Breast epithelium (tissue), 4 donors: ENCODE measurements at regions not wholly inside any gene's neighbourhood (a gene's known extent, or its start where the extent isn't known, plus 50 kb on each side); places are given as distances from the start of the nearest gene placed in this dataset.

ENCODE experiments used
- DNase-seq, 2 donors: peaks; one replicate each; pipeline ENCODE4 v3.0.0-alpha.2; 2019; ENCODE audit warnings: low spot score in 2 of 2
- H3K27ac ChIP-seq, 2 donors: fragments of 200-600 bp; sonication (generic) in 1 of 2; one replicate each; pipeline ENCODE4 v1.5.1; 2016 to 2019; ENCODE audit warnings: mild to moderate bottlenecking in 1 of 2
- H3K27me3 ChIP-seq, 2 donors: fragments of 200-600 bp; sonication (generic) in 1 of 2; one replicate each; pipeline versions ENCODE4 v1.5.1 to v1.6.0; 2017 to 2019; ENCODE audit warnings: control low read depth in 1 of 2, mild to moderate bottlenecking in 1 of 2
- H3K36me3 ChIP-seq: fragments of 200-600 bp; one replicate; pipeline ENCODE4 v1.5.1; 2019
- H3K4me1 ChIP-seq, 2 donors: fragments of 200-600 bp; sonication (generic); one replicate each; pipeline ENCODE4 v1.5.1; 2016 to 2019; ENCODE audit warnings: control low read depth in 1 of 2
- H3K4me3 ChIP-seq, 3 donors: fragments of 200-600 bp; sonication (generic); 1 replicate in 2 of 3; 2 replicates in 1 of 3; pipeline ENCODE4 v1.5.1; 2016 to 2019; ENCODE audit warnings: mild to moderate bottlenecking in 3 of 3, moderate library complexity in 2 of 3
- H3K9me3 ChIP-seq, 2 donors: fragments of 200-600 bp; sonication (generic) in 1 of 2; one replicate each; pipeline ENCODE4 v1.5.1; 2016 to 2019; ENCODE audit warnings: control low read depth in 1 of 2
- POLR2A ChIP-seq: fragments of 450-650 bp; IDR thresholded peaks from one replicate; pipeline ENCODE4 v1.6.1; 2016; ENCODE audit warnings: antibody characterized with exemption, mild to moderate bottlenecking, moderate library complexity
- POLR2AphosphoS5 ChIP-seq, 3 donors: sonication (generic); formaldehyde crosslinking; IDR thresholded peaks; one replicate each; pipeline ENCODE4 v1.6.1; 2017; ENCODE audit warnings: antibody characterized with exemption in 3 of 3
- intact Hi-C: fragments of 100-400 bp; cut with DNase I; formaldehyde crosslinking; loops from one replicate; pipeline ENCODE4 v1.15.1; 2023; ENCODE audit warnings: low total_unique reads
- TF ChIP-seq, protein P1 (sequence below), 3 donors: fragments of 450-650 bp; IDR thresholded peaks; one replicate each; pipeline ENCODE4 v1.5.1; 2016 to 2017; ENCODE audit warnings: antibody characterized with exemption in 3 of 3, mild to moderate bottlenecking in 3 of 3, moderate library complexity in 3 of 3

DNA sequence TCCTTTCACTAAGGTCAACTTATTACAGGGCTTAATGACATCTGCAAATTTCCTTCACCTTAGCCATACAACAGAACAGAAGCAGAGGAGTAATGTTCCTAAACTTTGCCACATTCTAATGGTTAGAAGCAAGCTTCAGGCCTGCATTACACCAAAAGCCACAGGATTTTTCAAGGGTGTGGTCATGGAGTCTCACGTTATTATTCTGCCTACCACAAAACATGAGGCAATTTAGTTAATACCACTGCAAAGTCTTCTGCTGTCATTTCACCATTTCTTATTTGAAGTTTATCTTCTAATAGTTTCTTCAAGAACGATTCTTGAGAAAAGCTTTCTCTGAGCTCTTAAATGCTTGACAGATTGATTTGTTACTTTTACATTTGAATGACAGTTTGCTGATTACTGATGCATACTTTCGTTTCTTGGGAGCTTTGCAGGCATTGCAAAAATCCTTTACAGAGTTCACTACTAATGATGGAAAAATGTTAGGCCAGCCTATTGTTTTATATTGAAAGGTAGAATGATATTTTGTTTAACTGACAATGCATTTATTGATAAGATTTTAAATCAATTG, 1257.1 kb downstream of the NSUN3 start:
- TF ChIP-seq, protein P1, sequence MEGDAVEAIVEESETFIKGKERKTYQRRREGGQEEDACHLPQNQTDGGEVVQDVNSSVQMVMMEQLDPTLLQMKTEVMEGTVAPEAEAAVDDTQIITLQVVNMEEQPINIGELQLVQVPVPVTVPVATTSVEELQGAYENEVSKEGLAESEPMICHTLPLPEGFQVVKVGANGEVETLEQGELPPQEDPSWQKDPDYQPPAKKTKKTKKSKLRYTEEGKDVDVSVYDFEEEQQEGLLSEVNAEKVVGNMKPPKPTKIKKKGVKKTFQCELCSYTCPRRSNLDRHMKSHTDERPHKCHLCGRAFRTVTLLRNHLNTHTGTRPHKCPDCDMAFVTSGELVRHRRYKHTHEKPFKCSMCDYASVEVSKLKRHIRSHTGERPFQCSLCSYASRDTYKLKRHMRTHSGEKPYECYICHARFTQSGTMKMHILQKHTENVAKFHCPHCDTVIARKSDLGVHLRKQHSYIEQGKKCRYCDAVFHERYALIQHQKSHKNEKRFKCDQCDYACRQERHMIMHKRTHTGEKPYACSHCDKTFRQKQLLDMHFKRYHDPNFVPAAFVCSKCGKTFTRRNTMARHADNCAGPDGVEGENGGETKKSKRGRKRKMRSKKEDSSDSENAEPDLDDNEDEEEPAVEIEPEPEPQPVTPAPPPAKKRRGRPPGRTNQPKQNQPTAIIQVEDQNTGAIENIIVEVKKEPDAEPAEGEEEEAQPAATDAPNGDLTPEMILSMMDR (IDR thresholded peaks at IDR 0.05), result no peak
- TF ChIP-seq POLR2A, result no peak
- TF ChIP-seq POLR2AphosphoS5 (IDR thresholded peaks at IDR 0.05), result no peak
- Histone ChIP-seq H3K27ac (no peak overlapping the region), H3K27me3 (no peaks in the 10 kb centered on the region), H3K4me1 (no peaks in the 10 kb centered on the region), H3K36me3 (no peaks in the 10 kb centered on the region), H3K4me3 (no peak overlapping the region), H3K9me3 (peaks cover 0 to 8% of the 10 kb centered on the region in 2 donors)
- DNase-seq, result no peak
- intact Hi-C loops, result no loop called here

DNA sequence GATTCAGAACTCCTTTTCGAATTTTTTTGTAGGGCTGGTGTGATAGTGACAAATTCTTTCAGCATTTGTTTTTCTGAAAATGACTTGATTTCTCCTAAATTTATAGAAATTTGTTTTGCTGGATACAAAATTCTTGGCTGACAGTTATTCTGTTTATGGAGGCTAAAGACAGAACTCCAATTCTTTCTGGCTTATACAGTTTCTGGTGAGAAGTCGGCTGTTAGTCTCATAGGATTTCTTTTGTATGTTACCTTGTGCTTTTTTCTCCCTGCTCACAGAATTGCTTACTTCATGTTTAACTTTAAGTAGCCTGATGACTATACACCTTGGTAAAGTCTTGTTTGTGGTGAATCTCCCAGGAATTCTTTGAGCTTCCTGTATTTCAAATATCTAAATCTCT, 1264.6 kb downstream of the NSUN3 start:
- intact Hi-C loops, result no loop called here
- Histone ChIP-seq H3K27me3 (no peaks in the 10 kb centered on the region), H3K4me3 (no peak overlapping the region), H3K27ac (no peak overlapping the region), H3K4me1 (no peaks in the 10 kb centered on the region), H3K36me3 (no peaks in the 10 kb centered on the region), H3K9me3 (no peaks in the 10 kb centered on the region)
- TF ChIP-seq POLR2AphosphoS5 (IDR thresholded peaks at IDR 0.05) (no peak), POLR2A (no peak)
- TF ChIP-seq, protein P1 (IDR thresholded peaks at IDR 0.05), result no peak
- DNase-seq, result no peak

DNA sequence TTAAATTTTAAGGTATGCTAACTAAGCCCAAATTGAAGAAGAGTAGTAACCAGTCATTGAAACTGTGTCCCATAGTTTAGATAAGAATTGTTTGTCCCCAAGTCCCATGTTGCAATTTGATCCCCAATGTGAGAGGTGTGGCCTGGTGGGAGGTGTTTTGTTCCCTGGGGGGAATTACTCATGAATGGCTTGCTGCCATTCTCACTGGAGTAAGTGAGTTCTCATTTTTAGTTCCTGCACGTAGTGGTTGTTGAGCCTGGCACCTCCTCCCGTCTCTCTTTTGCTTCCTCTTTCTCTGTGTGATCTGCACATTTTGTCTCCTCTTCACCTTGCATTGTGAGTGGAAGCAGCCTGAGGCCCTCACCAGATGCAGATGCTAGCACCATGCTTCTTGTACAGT, 1271.0 kb downstream of the NSUN3 start:
- Histone ChIP-seq H3K4me3 (no peak overlapping the region), H3K27me3 (no peaks in the 10 kb centered on the region), H3K36me3 (no peaks in the 10 kb centered on the region), H3K9me3 (no peaks in the 10 kb centered on the region), H3K27ac (no peak overlapping the region), H3K4me1 (no peaks in the 10 kb centered on the region)
- TF ChIP-seq POLR2A (no peak), POLR2AphosphoS5 (IDR thresholded peaks at IDR 0.05) (no peak)
- TF ChIP-seq, protein P1 (IDR thresholded peaks at IDR 0.05), result no peak
- intact Hi-C loops, result no loop called here
- DNase-seq, result no peak

DNA sequence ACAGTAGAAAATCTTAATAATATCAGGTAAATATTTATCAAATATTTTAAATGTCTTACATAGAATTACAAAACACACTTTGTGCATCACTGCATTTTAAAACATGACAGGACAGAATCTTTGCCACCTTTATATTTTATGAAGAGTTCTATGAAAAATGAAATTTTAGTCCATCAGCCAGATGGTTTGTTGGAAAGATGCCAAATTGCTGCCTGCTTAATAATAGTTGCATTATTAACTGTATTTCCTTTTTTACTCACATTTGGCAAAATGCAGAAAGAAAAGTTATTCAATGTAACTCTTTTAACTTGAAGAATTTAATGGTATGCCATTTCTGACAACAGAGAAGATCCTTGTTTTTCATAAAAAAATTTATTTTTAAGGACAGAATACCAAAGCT, 1271.6 kb downstream of the NSUN3 start:
- no peak for TF ChIP-seq POLR2A
- TF ChIP-seq POLR2AphosphoS5 (IDR thresholded peaks at IDR 0.05), result no peak
- TF ChIP-seq, protein P1 (IDR thresholded peaks at IDR 0.05), result no peak
- no peaks in the 10 kb centered on the region for H3K36me3 ChIP-seq
- no peak overlapping the region for H3K27ac ChIP-seq
- no peaks in the 10 kb centered on the region for H3K9me3 ChIP-seq
- H3K4me1 ChIP-seq, result no peaks in the 10 kb centered on the region
- H3K4me3 ChIP-seq, result no peak overlapping the region
- no peak for DNase-seq
- H3K27me3 ChIP-seq, result no peaks in the 10 kb centered on the region
- intact Hi-C loops, result no loop called here

DNA sequence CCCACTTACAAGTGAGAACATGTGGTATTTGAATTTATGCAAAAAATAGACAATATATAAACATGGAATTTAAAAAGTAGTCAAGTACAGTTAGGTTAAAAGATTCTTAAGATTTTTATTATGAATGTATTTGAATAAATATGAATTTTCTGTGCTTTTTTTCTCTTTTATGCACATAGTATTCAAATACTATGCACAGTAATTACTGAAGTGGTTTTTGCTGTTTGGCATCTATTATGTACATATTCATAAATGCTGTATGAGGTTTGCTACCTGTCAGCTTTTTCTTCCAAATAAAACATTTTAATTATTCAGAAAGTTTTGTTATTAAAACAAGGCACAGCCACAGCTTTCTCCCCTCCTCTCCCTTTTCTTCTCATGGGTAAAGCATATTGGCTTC, 1272.7 kb downstream of the NSUN3 start:
- intact Hi-C loops, result no loop called here
- no peak for TF ChIP-seq POLR2A
- no peak for TF ChIP-seq POLR2AphosphoS5 (IDR thresholded peaks at IDR 0.05)
- TF ChIP-seq, protein P1 (IDR thresholded peaks at IDR 0.05), result no peak
- Histone ChIP-seq H3K9me3 (no peaks in the 10 kb centered on the region), H3K27ac (no peak overlapping the region), H3K4me1 (no peaks in the 10 kb centered on the region), H3K36me3 (no peaks in the 10 kb centered on the region), H3K4me3 (no peak overlapping the region), H3K27me3 (no peaks in the 10 kb centered on the region)
- DNase-seq, result no peak
